ENCODE measurements at regions not wholly inside any gene's neighbourhood (a gene's known extent, or its start where the extent isn't known, plus 50 kb on each side); places are given as distances from the start of the nearest gene placed in this dataset.

- TF ChIP-seq CTCF (IDR thresholded peaks at IDR 0.05) (no peak), POLR2A (IDR thresholded peaks at IDR 0.05) (no peak)
Measured at GRCh38 chr5:26148569-26149107, 889.7 kb downstream of the CDH9 start.
